IPS-20b (cell line): ENCODE measurements at regions not wholly inside any gene's neighbourhood (a gene's known extent, or its start where the extent isn't known, plus 50 kb on each side); places are given as distances from the start of the nearest gene placed in this dataset.

Experiments used
- H3K27ac ChIP-seq: one replicate; pipeline ENCODE4 v1.5.1; 2013; ENCODE audit warnings: low read length
- H3K27me3 ChIP-seq: 2 replicates; pipeline ENCODE4 v1.6.1; 2013; ENCODE audit warnings: mild to moderate bottlenecking, low read length, inconsistent platforms; ENCODE audit not compliant: insufficient read depth
- H3K36me3 ChIP-seq: 2 replicates; pipeline ENCODE4 v1.6.1; 2013; ENCODE audit warnings: low read depth, mild to moderate bottlenecking, inconsistent platforms, low read length, moderate library complexity; ENCODE audit not compliant: insufficient read depth
- H3K4me1 ChIP-seq: 2 replicates; pipeline ENCODE4 v1.6.1; 2013; ENCODE audit warnings: mild to moderate bottlenecking, control low read depth, inconsistent platforms, low read length, moderate library complexity; ENCODE audit not compliant: insufficient read depth
- H3K4me3 ChIP-seq: 2 replicates; pipeline ENCODE4 v1.5.1; 2013; ENCODE audit warnings: mild to moderate bottlenecking, low read length, inconsistent platforms
- H3K9ac ChIP-seq: 2 replicates; pipeline ENCODE4 v1.6.1; 2013; ENCODE audit warnings: low read depth, mild to moderate bottlenecking, inconsistent platforms, low read length, moderate library complexity
- H3K9me3 ChIP-seq: 2 replicates; pipeline ENCODE4 v1.6.1; 2013; ENCODE audit warnings: mild to moderate bottlenecking, low read depth, low read length, inconsistent platforms; ENCODE audit not compliant: insufficient read depth

- H3K27me3 ChIP-seq: no peaks in the 10 kb centered on the region
- H3K27ac ChIP-seq: no peak overlapping the region
Measured at GRCh38 chr7:118478236-118478635, 253.7 kb downstream of the ANKRD7 start.

GRCh38 chr7:118478931-118479330 lies 254.4 kb downstream of the ANKRD7 start:
- no peak overlapping the region for H3K4me3 ChIP-seq
- no peaks in the 10 kb centered on the region for H3K4me1 ChIP-seq
- H3K27me3 ChIP-seq: no peaks in the 10 kb centered on the region
- H3K36me3 ChIP-seq: no peaks in the 10 kb centered on the region
- H3K27ac ChIP-seq: no peak overlapping the region
- H3K9ac ChIP-seq: no peak overlapping the region
- H3K9me3 ChIP-seq: peaks cover 5% of the 10 kb centered on the region

More at GRCh38 chr7:118478236-118478635, 253.7 kb downstream of the ANKRD7 start:
- Histone ChIP-seq H3K36me3 (no peaks in the 10 kb centered on the region), H3K4me3 (no peak overlapping the region), H3K4me1 (no peaks in the 10 kb centered on the region), H3K9ac (no peak overlapping the region), H3K9me3 (peaks cover 5% of the 10 kb centered on the region)

DNA sequence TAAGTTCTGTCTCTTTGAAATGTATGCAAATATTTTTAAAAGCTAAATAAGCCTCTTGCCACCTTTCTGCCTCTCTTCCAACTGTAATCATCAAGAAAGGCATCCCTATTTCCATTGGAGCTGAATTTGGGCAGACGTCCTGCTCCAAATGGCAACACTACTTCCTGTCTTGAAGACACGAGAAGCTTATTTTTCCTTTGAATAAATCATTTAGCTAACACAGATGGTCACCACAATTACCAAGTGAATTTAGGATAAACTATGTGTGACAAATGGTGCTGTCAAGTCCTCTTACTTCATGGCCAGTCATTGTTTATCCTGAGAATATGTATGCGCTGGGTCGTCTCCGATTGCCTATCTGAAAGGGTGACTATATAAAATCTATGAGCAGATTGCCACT lies 268.0 kb downstream of the ANKRD7 start:
- Histone ChIP-seq H3K27ac (no peak overlapping the region), H3K9me3 (no peaks in the 10 kb centered on the region), H3K4me3 (no peak overlapping the region), H3K9ac (no peak overlapping the region), H3K36me3 (no peaks in the 10 kb centered on the region), H3K4me1 (no peaks in the 10 kb centered on the region), H3K27me3 (no peaks in the 10 kb centered on the region)

DNA sequence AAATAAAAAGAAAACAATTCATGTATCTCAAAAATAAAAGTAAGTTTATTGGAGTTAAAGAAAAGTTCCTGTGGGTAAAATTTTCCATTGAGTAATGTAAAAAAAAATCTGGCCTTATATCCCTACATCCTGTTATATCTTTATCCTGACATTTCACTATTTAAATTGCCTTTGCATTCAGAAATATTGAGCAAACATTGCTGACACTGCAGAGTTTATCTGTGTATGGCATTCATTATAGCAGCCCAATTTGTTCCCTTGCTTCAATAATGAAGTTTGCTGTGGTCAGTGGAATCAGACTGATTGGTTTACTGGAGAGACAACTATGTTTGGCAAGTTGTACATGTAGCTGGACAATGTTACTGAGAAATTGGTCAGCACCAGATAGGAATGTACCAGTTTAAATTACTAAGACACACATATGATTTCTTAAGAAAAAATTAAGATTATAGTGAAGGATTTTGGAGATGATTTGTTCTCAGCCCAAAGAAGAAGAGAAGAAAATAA lies 271.7 kb downstream of the ANKRD7 start:
- Histone ChIP-seq H3K9me3 (no peaks in the 10 kb centered on the region), H3K27ac (no peak overlapping the region), H3K27me3 (no peaks in the 10 kb centered on the region), H3K9ac (no peak overlapping the region), H3K36me3 (no peaks in the 10 kb centered on the region), H3K4me1 (no peaks in the 10 kb centered on the region), H3K4me3 (no peak overlapping the region)

- H3K4me3 ChIP-seq: no peak overlapping the region
- H3K9ac ChIP-seq: no peak overlapping the region
- H3K36me3 ChIP-seq: no peaks in the 10 kb centered on the region
- no peak overlapping the region for H3K27ac ChIP-seq
- no peaks in the 10 kb centered on the region for H3K4me1 ChIP-seq
- H3K27me3 ChIP-seq: no peaks in the 10 kb centered on the region
- no peaks in the 10 kb centered on the region for H3K9me3 ChIP-seq
Measured at GRCh38 chr7:118502235-118502634, 277.7 kb downstream of the ANKRD7 start.

DNA sequence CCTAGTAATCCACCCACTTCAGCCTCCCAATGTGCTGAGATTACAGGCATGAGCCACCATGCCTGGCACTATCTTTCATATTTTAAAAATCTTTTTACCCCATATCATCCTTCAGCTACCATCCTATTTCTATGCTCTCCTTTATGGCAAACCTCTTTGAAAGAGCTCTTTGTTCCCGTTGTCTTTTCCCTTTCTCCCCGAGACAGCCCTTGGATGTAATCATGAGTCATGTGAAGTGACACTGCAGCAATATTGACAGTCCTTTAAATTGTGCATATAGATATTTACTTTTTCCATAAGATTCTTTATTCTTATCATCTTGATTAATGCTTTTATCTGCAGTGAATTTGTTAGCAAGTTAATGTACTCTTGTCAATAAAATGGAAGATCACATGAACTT lies 286.6 kb downstream of the ANKRD7 start:
- no peaks in the 10 kb centered on the region for H3K4me1 ChIP-seq
- no peak overlapping the region for H3K27ac ChIP-seq
- no peak overlapping the region for H3K9ac ChIP-seq
- H3K27me3 ChIP-seq: no peaks in the 10 kb centered on the region
- no peak overlapping the region for H3K4me3 ChIP-seq
- no peaks in the 10 kb centered on the region for H3K9me3 ChIP-seq
- no peaks in the 10 kb centered on the region for H3K36me3 ChIP-seq

- H3K4me3 ChIP-seq: no peak overlapping the region
- H3K4me1 ChIP-seq: no peaks in the 10 kb centered on the region
- no peaks in the 10 kb centered on the region for H3K9me3 ChIP-seq
- no peaks in the 10 kb centered on the region for H3K27me3 ChIP-seq
- H3K9ac ChIP-seq: no peak overlapping the region
- no peaks in the 10 kb centered on the region for H3K36me3 ChIP-seq
- H3K27ac ChIP-seq: no peak overlapping the region
Measured at GRCh38 chr7:118517275-118517674, 292.8 kb downstream of the ANKRD7 start.

- H3K9me3 ChIP-seq: no peaks in the 10 kb centered on the region
- no peak overlapping the region for H3K9ac ChIP-seq
- H3K27me3 ChIP-seq: no peaks in the 10 kb centered on the region
- no peaks in the 10 kb centered on the region for H3K36me3 ChIP-seq
- H3K4me3 ChIP-seq: no peak overlapping the region
- no peak overlapping the region for H3K27ac ChIP-seq
- no peaks in the 10 kb centered on the region for H3K4me1 ChIP-seq
Measured at GRCh38 chr7:118525020-118525419, 300.5 kb downstream of the ANKRD7 start.

DNA sequence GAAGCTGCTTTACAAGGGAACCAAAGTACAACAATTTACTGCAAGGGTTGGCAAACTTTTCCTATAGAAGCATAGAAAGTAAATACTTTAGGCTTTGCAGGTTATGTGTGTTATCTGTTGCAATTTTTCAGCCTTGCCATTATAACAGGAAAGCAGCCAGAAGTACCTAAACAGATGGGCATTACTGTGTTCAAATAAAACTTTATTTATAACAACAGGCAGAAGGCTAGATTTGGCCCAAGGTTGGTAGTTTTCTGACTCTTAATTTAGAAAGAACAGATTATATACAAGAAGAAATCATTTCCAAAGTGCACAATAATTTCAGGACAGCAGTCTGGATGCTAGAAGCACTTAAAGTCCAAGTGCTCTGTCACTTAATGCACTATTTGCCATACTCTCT lies 307.1 kb downstream of the ANKRD7 start:
- Histone ChIP-seq H3K36me3 (no peaks in the 10 kb centered on the region), H3K4me3 (no peak overlapping the region), H3K27me3 (no peaks in the 10 kb centered on the region), H3K9ac (no peak overlapping the region), H3K27ac (no peak overlapping the region), H3K9me3 (no peaks in the 10 kb centered on the region), H3K4me1 (no peaks in the 10 kb centered on the region)

GRCh38 chr7:118559207-118559606 lies 334.7 kb downstream of the ANKRD7 start:
- Histone ChIP-seq H3K9ac (no peak overlapping the region), H3K27me3 (no peaks in the 10 kb centered on the region), H3K4me3 (no peak overlapping the region), H3K27ac (no peak overlapping the region), H3K36me3 (no peaks in the 10 kb centered on the region), H3K9me3 (peaks cover 13% of the 10 kb centered on the region), H3K4me1 (no peaks in the 10 kb centered on the region)

GRCh38 chr7:118563311-118563710 lies 338.8 kb downstream of the ANKRD7 start:
- H3K9me3 ChIP-seq: peaks cover 10% of the 10 kb centered on the region
- no peak overlapping the region for H3K27ac ChIP-seq
- no peak overlapping the region for H3K4me3 ChIP-seq
- no peaks in the 10 kb centered on the region for H3K4me1 ChIP-seq
- H3K9ac ChIP-seq: no peak overlapping the region
- no peaks in the 10 kb centered on the region for H3K27me3 ChIP-seq
- H3K36me3 ChIP-seq: no peaks in the 10 kb centered on the region

DNA sequence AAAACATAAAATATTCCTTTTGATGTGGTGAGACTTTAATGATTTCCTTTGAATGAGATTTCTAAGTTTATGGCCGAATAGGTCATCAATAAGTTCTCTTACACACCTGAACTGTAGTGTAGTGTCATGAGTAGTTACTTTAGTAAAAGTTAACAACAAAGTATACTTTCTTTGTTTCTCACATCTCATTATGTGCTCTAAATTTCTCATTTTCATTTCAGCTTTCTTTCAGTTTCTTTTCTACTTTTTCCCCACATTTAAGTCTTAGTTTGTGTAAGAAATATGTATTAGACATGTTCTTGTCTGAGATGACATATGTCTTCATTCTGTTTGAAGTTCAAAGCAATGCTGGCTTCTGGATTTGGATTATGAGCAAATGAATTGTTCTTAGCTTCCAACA lies 348.1 kb downstream of the ANKRD7 start:
- no peaks in the 10 kb centered on the region for H3K36me3 ChIP-seq
- H3K4me1 ChIP-seq: no peaks in the 10 kb centered on the region
- H3K27me3 ChIP-seq: no peaks in the 10 kb centered on the region
- H3K4me3 ChIP-seq: no peak overlapping the region
- H3K9me3 ChIP-seq: no peaks in the 10 kb centered on the region
- no peak overlapping the region for H3K27ac ChIP-seq
- no peak overlapping the region for H3K9ac ChIP-seq

DNA sequence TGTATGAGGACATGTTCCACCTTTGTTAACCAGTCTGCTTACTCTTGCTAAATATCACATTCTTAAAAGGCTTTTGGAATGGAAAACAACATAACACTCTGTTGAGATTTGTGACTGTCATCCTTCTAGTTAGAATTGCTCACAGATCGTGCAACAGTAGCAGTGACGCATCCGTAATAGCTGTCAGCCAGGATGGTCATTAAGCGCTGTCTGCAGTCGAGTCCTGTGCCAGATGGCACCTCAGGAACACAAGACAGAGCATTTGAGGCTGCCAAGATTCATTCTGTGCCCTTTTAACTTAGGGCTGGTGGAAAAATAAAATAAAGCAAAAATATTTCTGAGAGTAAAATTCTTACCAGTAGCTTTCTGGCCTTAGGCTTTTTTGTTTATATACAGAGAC lies 348.6 kb downstream of the ANKRD7 start:
- no peak overlapping the region for H3K9ac ChIP-seq
- H3K4me3 ChIP-seq: no peak overlapping the region
- H3K27ac ChIP-seq: no peak overlapping the region
- H3K27me3 ChIP-seq: no peaks in the 10 kb centered on the region
- no peaks in the 10 kb centered on the region for H3K9me3 ChIP-seq
- H3K4me1 ChIP-seq: no peaks in the 10 kb centered on the region
- no peaks in the 10 kb centered on the region for H3K36me3 ChIP-seq
